SU-DHL-6 (cell line): ENCODE measurements at regions not wholly inside any gene's neighbourhood (a gene's known extent, or its start where the extent isn't known, plus 50 kb on each side); places are given as distances from the start of the nearest gene placed in this dataset.

Source experiments
- EZH2phosphoT487 ChIP-seq: fragments of 200-600 bp; sonication (generic), shearing (Covaris generic); conservative IDR thresholded peaks from 2 replicates; pipeline ENCODE4 v1.6.1; 2018; ENCODE audit warnings: mild to moderate bottlenecking, antibody characterized with exemption, low read length, moderate library complexity, mixed read lengths
- TF ChIP-seq, protein P1 (sequence below): fragments of 200-600 bp; sonication (generic); IDR thresholded peaks from one replicate; pipeline ENCODE4 v1.5.1; 2017; ENCODE audit warnings: antibody characterized with exemption, mild to moderate bottlenecking, low read length, moderate library complexity; ENCODE audit not compliant: insufficient read depth, poor library complexity, severe bottlenecking

DNA sequence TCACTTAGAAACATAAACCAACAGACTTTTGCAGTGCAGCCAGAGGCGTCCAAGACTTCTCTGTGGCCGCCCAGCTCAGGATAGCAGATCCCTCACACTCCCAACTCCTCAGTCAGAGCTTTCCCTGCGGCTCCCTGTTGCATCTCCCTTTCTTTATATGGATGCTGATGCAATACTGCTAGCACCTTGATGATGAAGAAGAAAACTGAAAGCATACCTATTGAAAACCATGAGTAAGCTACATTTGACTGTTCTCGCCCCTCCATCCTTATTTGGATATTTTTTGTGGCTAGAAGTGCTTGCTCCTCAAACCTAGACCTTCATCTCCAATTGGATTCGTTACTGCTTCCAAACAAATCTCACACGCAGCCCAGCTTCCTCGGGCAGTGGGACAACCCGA lies 57.3 kb upstream of the UBL3 start:
- TF ChIP-seq, protein P1, sequence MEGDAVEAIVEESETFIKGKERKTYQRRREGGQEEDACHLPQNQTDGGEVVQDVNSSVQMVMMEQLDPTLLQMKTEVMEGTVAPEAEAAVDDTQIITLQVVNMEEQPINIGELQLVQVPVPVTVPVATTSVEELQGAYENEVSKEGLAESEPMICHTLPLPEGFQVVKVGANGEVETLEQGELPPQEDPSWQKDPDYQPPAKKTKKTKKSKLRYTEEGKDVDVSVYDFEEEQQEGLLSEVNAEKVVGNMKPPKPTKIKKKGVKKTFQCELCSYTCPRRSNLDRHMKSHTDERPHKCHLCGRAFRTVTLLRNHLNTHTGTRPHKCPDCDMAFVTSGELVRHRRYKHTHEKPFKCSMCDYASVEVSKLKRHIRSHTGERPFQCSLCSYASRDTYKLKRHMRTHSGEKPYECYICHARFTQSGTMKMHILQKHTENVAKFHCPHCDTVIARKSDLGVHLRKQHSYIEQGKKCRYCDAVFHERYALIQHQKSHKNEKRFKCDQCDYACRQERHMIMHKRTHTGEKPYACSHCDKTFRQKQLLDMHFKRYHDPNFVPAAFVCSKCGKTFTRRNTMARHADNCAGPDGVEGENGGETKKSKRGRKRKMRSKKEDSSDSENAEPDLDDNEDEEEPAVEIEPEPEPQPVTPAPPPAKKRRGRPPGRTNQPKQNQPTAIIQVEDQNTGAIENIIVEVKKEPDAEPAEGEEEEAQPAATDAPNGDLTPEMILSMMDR = no peak
- TF ChIP-seq EZH2phosphoT487 = no peak
